Panc1 (cell line): ENCODE measurements at regions not wholly inside any gene's neighbourhood (a gene's known extent, or its start where the extent isn't known, plus 50 kb on each side); places are given as distances from the start of the nearest gene placed in this dataset.
"Not testable (repeated sequence)": the region's sequence is repeated elsewhere in the genome, so short reads cannot be mapped to it uniquely, and the experiment has no call there.

ENCODE experiments used
- ATAC-seq: fragments of 200-7000 bp; cut with Tn5 transposase; 2 replicates; pipeline ENCODE4 v1.9.1; 2020; ENCODE audit warnings: mild to moderate bottlenecking, moderate library complexity
- BruUV-seq: library from RNA; stranded (reverse); fragments of 400-500 nt; replicated peaks from 2 replicates; lab custom pipeline; 2021; lab: Mats Ljungman, UMichigan
- CTCF ChIA-PET: fragments of 300-600 bp; sonication (Branson Sonifier 250); formaldehyde crosslinking; loops from one replicate; lab custom pipeline; 2022; ENCODE audit warnings: antibody characterized with exemption; lab: Charles Lee
- POLR2A ChIA-PET: fragments of 300-600 bp; sonication (Branson Sonifier 250); formaldehyde crosslinking; loops from one replicate; lab custom pipeline; 2022; ENCODE audit warnings: antibody characterized with exemption; lab: Charles Lee
- DNase-seq: peaks from one replicate; pipeline ENCODE4 v3.0.0-alpha.2; 2010; ENCODE audit warnings: low read depth, low spot score
- H3K27ac ChIP-seq: 2 replicates; pipeline ENCODE4 v1.5.1; 2011; ENCODE audit warnings: mild to moderate bottlenecking, low read length, inconsistent platforms
- H3K27me3 ChIP-seq: fragments of 200-500 bp; sonication (Bioruptor generic); 2 replicates; pipeline ENCODE4 v1.6.0; 2014; ENCODE audit warnings: low read length, inconsistent platforms; ENCODE audit not compliant: control insufficient read depth, insufficient read depth
- H3K36me3 ChIP-seq: fragments of 200-500 bp; sonication (Bioruptor generic); 2 replicates; pipeline ENCODE4 v1.5.1; 2014; ENCODE audit warnings: inconsistent platforms, mild to moderate bottlenecking, low read length, moderate library complexity; ENCODE audit not compliant: control insufficient read depth, insufficient read depth
- H3K4me1 ChIP-seq: 2 replicates; pipeline ENCODE4 v1.5.1; 2011; ENCODE audit warnings: inconsistent platforms, mild to moderate bottlenecking, low read length, moderate library complexity; ENCODE audit not compliant: control insufficient read depth, insufficient read depth
- H3K4me3 ChIP-seq, 2 experiments: 2 replicates each; pipeline ENCODE4 v1.5.1; 2011 to 2012; ENCODE audit warnings: low read depth in 2 of 2, low read length in 2 of 2, mild to moderate bottlenecking in 2 of 2, inconsistent platforms in 1 of 2, moderate library complexity in 1 of 2
- H3K9me3 ChIP-seq: fragments of 200-500 bp; sonication (Bioruptor generic); 2 replicates; pipeline ENCODE4 v1.5.1; 2014; ENCODE audit warnings: low read depth, mild to moderate bottlenecking, inconsistent platforms, low read length, moderate library complexity; ENCODE audit not compliant: control insufficient read depth, insufficient read depth
- POLR2AphosphoS5 ChIP-seq: IDR thresholded peaks from 2 replicates; pipeline ENCODE4 v1.6.1; 2012; ENCODE audit warnings: mild to moderate bottlenecking, low read depth, low read length, moderate library complexity
- SIN3A ChIP-seq: IDR thresholded peaks from 2 replicates; pipeline ENCODE4 v1.6.1; 2012; ENCODE audit warnings: low read depth, mild to moderate bottlenecking, low read length, moderate library complexity, borderline replicate concordance; ENCODE audit not compliant: insufficient read depth
- TCF7L2 ChIP-seq: IDR thresholded peaks from 2 replicates; pipeline ENCODE4 v1.6.1; 2011; ENCODE audit warnings: mild to moderate bottlenecking, low read depth, low read length, inconsistent platforms
- in situ Hi-C: cut with HindIII; loops from 2 replicates; pipeline ENCODE4 v1.10.0; 2016; ENCODE audit warnings: low sequenced_read_pairs, low pct_unique_long_range_greater_than_20kb
- intact Hi-C: fragments of 100-400 bp; cut with micrococcal nuclease; formaldehyde crosslinking; loops from one replicate; pipeline ENCODE4 v1.10.0; 2022; ENCODE audit not compliant: unreplicated experiment
- TF ChIP-seq, protein P1 (sequence below), 2 experiments: IDR thresholded peaks; 2 replicates each; pipeline ENCODE4 v1.6.1; 2011 to 2012; ENCODE audit warnings: low read depth in 2 of 2, control low read depth in 1 of 2, low read length in 1 of 2, mild to moderate bottlenecking in 1 of 2, moderate library complexity in 1 of 2; ENCODE audit not compliant: insufficient read depth in 1 of 2
- TF ChIP-seq, protein P2 (sequence below): fragments of 450-650 bp; IDR thresholded peaks from 2 replicates; pipeline ENCODE4 v1.5.1; 2017; ENCODE audit warnings: mild to moderate bottlenecking

DNA sequence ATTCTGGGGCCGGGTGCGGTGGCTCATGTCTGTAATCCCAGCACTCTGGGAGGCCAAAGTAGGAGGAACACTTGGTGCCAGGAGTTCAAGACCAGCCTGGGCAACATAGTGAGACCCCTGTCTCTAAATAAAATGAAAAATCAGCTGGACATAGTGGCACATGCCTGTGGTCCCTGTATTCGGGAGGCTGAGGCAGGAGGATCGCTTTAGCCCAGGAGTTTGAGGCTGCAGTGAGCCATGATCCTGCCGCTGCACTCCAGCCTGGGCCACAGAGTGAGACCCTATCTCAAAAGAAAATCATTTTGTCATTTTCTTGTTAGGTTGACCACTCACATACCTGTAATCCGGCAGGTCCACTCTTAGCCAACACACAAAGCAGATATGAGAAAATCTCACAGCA is 63.6 kb upstream of the IQSEC1 start:
- BruUV-seq, ATAC-seq, H3K9me3 ChIP-seq, H3K36me3 ChIP-seq, H3K27ac ChIP-seq, CTCF ChIA-PET, POLR2A ChIA-PET, DNase-seq, H3K4me1 ChIP-seq, in situ Hi-C loops, H3K27me3 ChIP-seq, intact Hi-C loops, H3K4me3 ChIP-seq: not testable (repeated sequence)

DNA sequence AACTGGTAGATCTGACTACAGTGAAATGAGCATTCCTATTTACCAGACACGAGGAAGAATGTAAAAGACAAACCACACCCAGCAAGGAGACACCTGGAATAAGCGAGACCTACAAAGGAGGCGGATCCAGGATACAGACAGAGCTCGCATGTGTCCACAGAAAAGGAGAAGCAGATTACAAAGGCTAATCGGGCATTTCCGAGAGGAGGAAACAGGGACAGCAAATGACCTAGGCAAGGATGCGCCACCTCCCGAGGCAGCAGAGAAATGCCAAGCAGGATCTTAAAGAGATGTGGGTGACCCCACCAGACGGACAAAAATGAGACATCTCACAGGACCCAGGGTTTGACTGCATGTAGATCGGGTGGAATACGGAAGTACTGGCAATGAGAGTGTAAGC is 63.2 kb upstream of the IQSEC1 start:
- Histone ChIP-seq H3K4me3 (no peak overlapping the region), H3K4me1 (no peaks in the 10 kb centered on the region), H3K36me3 (no peaks in the 10 kb centered on the region), H3K27ac (no peak overlapping the region), H3K9me3 (no peaks in the 10 kb centered on the region), H3K27me3 (no peaks in the 10 kb centered on the region)
- intact Hi-C loops = no loop called here
- BruUV-seq = no TSS peak
- TF ChIP-seq SIN3A = no peak
- TF ChIP-seq, protein P1, sequence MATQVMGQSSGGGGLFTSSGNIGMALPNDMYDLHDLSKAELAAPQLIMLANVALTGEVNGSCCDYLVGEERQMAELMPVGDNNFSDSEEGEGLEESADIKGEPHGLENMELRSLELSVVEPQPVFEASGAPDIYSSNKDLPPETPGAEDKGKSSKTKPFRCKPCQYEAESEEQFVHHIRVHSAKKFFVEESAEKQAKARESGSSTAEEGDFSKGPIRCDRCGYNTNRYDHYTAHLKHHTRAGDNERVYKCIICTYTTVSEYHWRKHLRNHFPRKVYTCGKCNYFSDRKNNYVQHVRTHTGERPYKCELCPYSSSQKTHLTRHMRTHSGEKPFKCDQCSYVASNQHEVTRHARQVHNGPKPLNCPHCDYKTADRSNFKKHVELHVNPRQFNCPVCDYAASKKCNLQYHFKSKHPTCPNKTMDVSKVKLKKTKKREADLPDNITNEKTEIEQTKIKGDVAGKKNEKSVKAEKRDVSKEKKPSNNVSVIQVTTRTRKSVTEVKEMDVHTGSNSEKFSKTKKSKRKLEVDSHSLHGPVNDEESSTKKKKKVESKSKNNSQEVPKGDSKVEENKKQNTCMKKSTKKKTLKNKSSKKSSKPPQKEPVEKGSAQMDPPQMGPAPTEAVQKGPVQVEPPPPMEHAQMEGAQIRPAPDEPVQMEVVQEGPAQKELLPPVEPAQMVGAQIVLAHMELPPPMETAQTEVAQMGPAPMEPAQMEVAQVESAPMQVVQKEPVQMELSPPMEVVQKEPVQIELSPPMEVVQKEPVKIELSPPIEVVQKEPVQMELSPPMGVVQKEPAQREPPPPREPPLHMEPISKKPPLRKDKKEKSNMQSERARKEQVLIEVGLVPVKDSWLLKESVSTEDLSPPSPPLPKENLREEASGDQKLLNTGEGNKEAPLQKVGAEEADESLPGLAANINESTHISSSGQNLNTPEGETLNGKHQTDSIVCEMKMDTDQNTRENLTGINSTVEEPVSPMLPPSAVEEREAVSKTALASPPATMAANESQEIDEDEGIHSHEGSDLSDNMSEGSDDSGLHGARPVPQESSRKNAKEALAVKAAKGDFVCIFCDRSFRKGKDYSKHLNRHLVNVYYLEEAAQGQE (IDR thresholded peaks at IDR 0.05; ENCODE audit: insufficient read depth in 1 of 2, low read depth in 2 of 2, low read length in 1 of 2) = no peak
- no peak for TF ChIP-seq TCF7L2
- TF ChIP-seq, protein P2, sequence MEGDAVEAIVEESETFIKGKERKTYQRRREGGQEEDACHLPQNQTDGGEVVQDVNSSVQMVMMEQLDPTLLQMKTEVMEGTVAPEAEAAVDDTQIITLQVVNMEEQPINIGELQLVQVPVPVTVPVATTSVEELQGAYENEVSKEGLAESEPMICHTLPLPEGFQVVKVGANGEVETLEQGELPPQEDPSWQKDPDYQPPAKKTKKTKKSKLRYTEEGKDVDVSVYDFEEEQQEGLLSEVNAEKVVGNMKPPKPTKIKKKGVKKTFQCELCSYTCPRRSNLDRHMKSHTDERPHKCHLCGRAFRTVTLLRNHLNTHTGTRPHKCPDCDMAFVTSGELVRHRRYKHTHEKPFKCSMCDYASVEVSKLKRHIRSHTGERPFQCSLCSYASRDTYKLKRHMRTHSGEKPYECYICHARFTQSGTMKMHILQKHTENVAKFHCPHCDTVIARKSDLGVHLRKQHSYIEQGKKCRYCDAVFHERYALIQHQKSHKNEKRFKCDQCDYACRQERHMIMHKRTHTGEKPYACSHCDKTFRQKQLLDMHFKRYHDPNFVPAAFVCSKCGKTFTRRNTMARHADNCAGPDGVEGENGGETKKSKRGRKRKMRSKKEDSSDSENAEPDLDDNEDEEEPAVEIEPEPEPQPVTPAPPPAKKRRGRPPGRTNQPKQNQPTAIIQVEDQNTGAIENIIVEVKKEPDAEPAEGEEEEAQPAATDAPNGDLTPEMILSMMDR = no peak
- no peak for TF ChIP-seq POLR2AphosphoS5
- POLR2A ChIA-PET = no interaction called here
- in situ Hi-C loops = no loop called here
- CTCF ChIA-PET = no interaction called here
- DNase-seq = no peak
- no peak for ATAC-seq

DNA sequence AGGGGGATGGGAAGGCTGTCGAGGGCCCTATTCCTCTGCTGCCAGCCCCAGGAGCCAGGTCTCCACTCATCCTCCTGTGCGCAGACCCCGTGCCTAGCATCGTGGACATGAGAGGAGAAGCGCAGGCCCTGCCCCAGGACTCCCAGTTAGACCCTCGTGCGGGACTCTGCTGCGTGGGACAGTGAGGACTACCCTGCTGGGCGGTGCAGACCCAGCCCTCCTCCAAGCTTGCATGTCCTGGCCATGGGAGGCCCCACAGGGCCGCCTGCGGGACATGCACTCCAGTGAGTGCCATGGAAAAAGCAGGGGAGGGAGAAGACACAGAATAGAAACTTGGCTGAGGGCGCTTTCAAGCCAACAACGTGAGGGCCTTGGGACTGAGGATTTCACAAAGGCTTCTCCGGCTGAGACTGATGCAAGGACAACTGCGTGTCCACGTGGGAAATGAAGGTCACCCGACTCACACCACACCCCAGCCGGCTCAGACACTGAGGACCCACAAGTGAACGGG is 62.6 kb upstream of the IQSEC1 start:
- CTCF ChIA-PET = no interaction called here
- no peaks in the 10 kb centered on the region for H3K27me3 ChIP-seq
- no TSS peak for BruUV-seq
- intact Hi-C loops (no loop called here), in situ Hi-C loops (no loop called here)
- no peaks in the 10 kb centered on the region for H3K4me1 ChIP-seq
- H3K27ac ChIP-seq = no peak overlapping the region
- no peaks in the 10 kb centered on the region for H3K36me3 ChIP-seq
- H3K9me3 ChIP-seq = no peaks in the 10 kb centered on the region
- no peak overlapping the region for H3K4me3 ChIP-seq
- ATAC-seq (no peak), DNase-seq (no peak)
- TF ChIP-seq POLR2AphosphoS5 = no peak
- TF ChIP-seq TCF7L2 = no peak
- TF ChIP-seq, protein P2 = no peak
- no peak for TF ChIP-seq SIN3A
- POLR2A ChIA-PET = no interaction called here
